Kidney (tissue), 13 donors: ENCODE measurements at regions not wholly inside any gene's neighbourhood (a gene's known extent, or its start where the extent isn't known, plus 50 kb on each side); places are given as distances from the start of the nearest gene placed in this dataset.

Experiments
- DNase-seq, 5 donors: peaks; one replicate each; pipeline ENCODE4 v3.0.0-alpha.2; 2013 to 2020
- FAIRE-seq: peaks from 2 replicates; lab custom pipeline; 2012; peaks lifted over from hg19 to GRCh38; lab: Jason Lieb, UNC
- H3K27ac ChIP-seq, 2 donors: one replicate each; pipeline ENCODE4 v1.7.0; 2013; ENCODE audit warnings: low read depth in 2 of 2, low read length in 2 of 2, inconsistent platforms in 1 of 2
- H3K27me3 ChIP-seq: one replicate; pipeline ENCODE4 v1.7.1; 2013; ENCODE audit warnings: low read length, inconsistent platforms; ENCODE audit not compliant: control insufficient read depth, insufficient read depth
- H3K36me3 ChIP-seq, 3 donors: one replicate each; pipeline versions ENCODE4 v1.7.0 to v1.7.1; 2013; ENCODE audit warnings: low read length in 3 of 3, control low read depth in 1 of 3, inconsistent platforms in 1 of 3; ENCODE audit not compliant: insufficient read depth in 3 of 3, control insufficient read depth in 2 of 3
- H3K4me1 ChIP-seq, 3 donors: one replicate each; pipeline versions ENCODE4 v1.7.0 to v1.7.1; 2013; ENCODE audit warnings: low read length in 3 of 3, inconsistent platforms in 1 of 3, low read depth in 1 of 3; ENCODE audit not compliant: control insufficient read depth in 2 of 3, insufficient read depth in 2 of 3
- H3K4me3 ChIP-seq, 3 donors: one replicate each; pipeline versions ENCODE4 v1.7.0 to v1.8.1; 2013; ENCODE audit warnings: low read length in 3 of 3, control low read depth in 1 of 3, inconsistent platforms in 1 of 3
- H3K9ac ChIP-seq, 3 donors: one replicate each; pipeline versions ENCODE4 v1.7.0 to v1.7.1; 2013; ENCODE audit warnings: low read length in 3 of 3, control low read depth in 1 of 3, inconsistent platforms in 1 of 3
- H3K9me3 ChIP-seq, 3 donors: one replicate each; pipeline versions ENCODE4 v1.7.0 to v1.7.1; 2013; ENCODE audit warnings: low read length in 3 of 3, control low read depth in 1 of 3, inconsistent platforms in 1 of 3; ENCODE audit not compliant: control insufficient read depth in 2 of 3, insufficient read depth in 1 of 3
- intact Hi-C: fragments of 100-400 bp; cut with DNase I; formaldehyde crosslinking; loops from one replicate; pipeline ENCODE4 v1.11.1; 2022
- TF ChIP-seq, protein P1 (sequence below): IDR thresholded peaks from 3 replicates; pipeline ENCODE4 v1.5.1; 2012; ENCODE audit warnings: mild to moderate bottlenecking, moderate library complexity, borderline replicate concordance; ENCODE audit not compliant: insufficient read depth; ENCODE audit errors: extremely low read depth
- donor health status: control.
- donor health status: control.
- donor health status: control.
- donor health status: control.
- donor health status: control.
- donor health status: DM: yes; HTN: yes; CAD: no.
- donor health status: Normal renal cell carcinoma (clear cell type).

DNA sequence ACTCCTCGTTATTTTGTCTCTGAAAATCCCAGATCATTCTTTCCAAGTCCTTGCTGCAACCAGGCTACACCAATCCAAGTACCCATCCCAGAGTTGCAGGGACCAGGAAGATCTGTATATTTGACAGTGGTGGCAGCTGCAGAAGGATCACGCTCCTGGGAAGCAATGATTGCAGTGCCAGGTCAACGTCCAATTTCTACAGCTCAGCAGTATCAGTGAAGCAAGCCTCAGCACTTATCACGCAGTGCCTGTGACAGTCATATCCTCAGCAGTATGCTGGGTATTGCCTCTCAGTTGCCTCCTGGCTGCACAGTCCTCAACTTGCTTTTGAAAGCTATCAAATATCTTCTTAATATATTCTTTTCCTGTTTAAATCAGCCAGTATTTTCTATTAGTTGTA lies 66.7 kb downstream of the BARHL2 start:
- Histone ChIP-seq H3K4me1 (no peaks in the 10 kb centered on the region), H3K36me3 (no peaks in the 10 kb centered on the region), H3K4me3 (no peak overlapping the region), H3K9ac (no peak overlapping the region), H3K9me3 (no peaks in the 10 kb centered on the region), H3K27ac (no peak overlapping the region), H3K27me3 (no peaks in the 10 kb centered on the region)
- FAIRE-seq (no peak), DNase-seq (no peak)
- TF ChIP-seq, protein P1, sequence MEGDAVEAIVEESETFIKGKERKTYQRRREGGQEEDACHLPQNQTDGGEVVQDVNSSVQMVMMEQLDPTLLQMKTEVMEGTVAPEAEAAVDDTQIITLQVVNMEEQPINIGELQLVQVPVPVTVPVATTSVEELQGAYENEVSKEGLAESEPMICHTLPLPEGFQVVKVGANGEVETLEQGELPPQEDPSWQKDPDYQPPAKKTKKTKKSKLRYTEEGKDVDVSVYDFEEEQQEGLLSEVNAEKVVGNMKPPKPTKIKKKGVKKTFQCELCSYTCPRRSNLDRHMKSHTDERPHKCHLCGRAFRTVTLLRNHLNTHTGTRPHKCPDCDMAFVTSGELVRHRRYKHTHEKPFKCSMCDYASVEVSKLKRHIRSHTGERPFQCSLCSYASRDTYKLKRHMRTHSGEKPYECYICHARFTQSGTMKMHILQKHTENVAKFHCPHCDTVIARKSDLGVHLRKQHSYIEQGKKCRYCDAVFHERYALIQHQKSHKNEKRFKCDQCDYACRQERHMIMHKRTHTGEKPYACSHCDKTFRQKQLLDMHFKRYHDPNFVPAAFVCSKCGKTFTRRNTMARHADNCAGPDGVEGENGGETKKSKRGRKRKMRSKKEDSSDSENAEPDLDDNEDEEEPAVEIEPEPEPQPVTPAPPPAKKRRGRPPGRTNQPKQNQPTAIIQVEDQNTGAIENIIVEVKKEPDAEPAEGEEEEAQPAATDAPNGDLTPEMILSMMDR = no peak
- intact Hi-C loops = no loop called here

DNA sequence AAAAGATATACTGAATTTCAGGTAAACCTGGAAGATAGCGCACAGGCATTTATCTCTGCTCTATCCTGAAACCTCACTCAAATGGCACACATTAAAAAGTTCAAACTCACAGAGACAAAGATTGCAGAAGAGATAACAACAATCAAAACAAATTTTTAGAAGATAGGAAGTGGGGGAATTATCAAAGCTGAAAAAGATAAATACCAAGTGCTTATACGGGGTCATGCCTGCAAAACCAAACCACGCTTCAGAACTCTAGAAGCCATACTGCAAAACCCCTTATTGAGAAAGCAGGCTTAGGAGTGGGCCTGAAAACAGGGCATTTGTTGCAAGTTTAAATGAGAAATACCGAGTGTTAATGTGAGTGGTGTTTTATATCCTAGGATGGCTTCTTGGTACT lies 76.8 kb downstream of the BARHL2 start:
- Histone ChIP-seq H3K4me3 (no peak overlapping the region), H3K27ac (no peak overlapping the region), H3K9ac (no peak overlapping the region), H3K27me3 (no peaks in the 10 kb centered on the region), H3K36me3 (no peaks in the 10 kb centered on the region), H3K9me3 (no peaks in the 10 kb centered on the region), H3K4me1 (no peaks in the 10 kb centered on the region)
- no peak for FAIRE-seq
- TF ChIP-seq, protein P1 = no peak
- no peak for DNase-seq
- intact Hi-C loops = no loop called here

DNA sequence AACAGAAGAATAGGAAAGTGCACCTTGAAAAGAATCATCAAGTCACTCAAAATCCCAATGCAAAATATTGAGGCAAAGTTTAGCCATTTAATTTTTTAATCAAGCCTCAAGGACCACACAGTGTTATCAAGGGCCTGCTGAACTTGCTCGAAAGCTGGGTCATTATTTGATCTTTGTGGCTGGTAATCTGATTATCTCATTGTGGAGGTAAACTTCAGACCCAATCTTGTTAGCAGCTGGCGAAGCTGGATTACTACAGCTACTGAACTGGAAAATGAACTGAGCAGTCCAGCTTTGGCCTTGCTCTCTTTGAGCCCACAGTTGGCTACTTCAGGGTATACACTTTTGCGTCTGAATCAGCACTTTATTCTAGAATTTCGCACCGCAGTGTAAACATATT lies 94.4 kb downstream of the BARHL2 start:
- intact Hi-C loops = no loop called here
- H3K9ac ChIP-seq = no peak overlapping the region
- H3K9me3 ChIP-seq = no peaks in the 10 kb centered on the region
- H3K27ac ChIP-seq = no peak overlapping the region
- DNase-seq = no peak
- FAIRE-seq = no peak
- no peaks in the 10 kb centered on the region for H3K36me3 ChIP-seq
- no peaks in the 10 kb centered on the region for H3K4me1 ChIP-seq
- no peak overlapping the region for H3K4me3 ChIP-seq
- H3K27me3 ChIP-seq = no peaks in the 10 kb centered on the region
- TF ChIP-seq, protein P1 = no peak

DNA sequence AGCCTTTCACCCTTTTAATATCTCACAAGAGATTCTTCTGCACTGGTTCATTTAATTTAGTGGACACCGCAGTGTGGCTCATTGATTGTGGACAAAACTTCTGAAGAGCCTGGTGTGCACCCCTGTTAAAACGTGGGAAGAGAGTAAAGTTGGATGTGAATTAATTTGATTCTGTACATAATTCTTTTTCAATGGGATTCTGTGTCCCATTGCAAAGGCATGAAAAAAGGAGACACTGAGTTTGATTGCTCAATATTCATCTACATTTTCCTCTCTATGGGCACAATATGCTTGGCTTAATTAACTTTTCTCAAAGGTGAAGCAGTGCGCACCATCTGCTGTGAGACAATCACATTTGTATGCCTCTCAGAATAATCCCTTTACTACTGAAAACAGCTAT lies 95.1 kb downstream of the BARHL2 start:
- Histone ChIP-seq H3K36me3 (no peaks in the 10 kb centered on the region), H3K4me3 (no peak overlapping the region), H3K4me1 (no peaks in the 10 kb centered on the region), H3K27me3 (no peaks in the 10 kb centered on the region), H3K27ac (no peak overlapping the region), H3K9ac (no peak overlapping the region), H3K9me3 (no peaks in the 10 kb centered on the region)
- intact Hi-C loops = no loop called here
- FAIRE-seq (no peak), DNase-seq (no peak)
- TF ChIP-seq, protein P1 = no peak
